Keratinocyte (primary cell): ENCODE measurements at regions not wholly inside any gene's neighbourhood (a gene's known extent, or its start where the extent isn't known, plus 50 kb on each side); places are given as distances from the start of the nearest gene placed in this dataset.

Experiments used
- DNase-seq: peaks from one replicate; pipeline ENCODE4 v3.0.0-alpha.2; 2011; ENCODE audit warnings: low read depth, missing footprints, low spot score
- FAIRE-seq: peaks from 2 replicates; lab custom pipeline; 2011; peaks lifted over from hg19 to GRCh38; lab: Jason Lieb, UNC
- H2AFZ ChIP-seq: 2 replicates; pipeline ENCODE4 v1.6.0; 2012; ENCODE audit warnings: low read length, control low read depth, inconsistent platforms; ENCODE audit not compliant: control insufficient read depth
- H3K27ac ChIP-seq: 2 replicates; pipeline ENCODE4 v1.5.1; 2011; ENCODE audit warnings: low read length; ENCODE audit not compliant: control insufficient read depth, insufficient read depth
- H3K27me3 ChIP-seq: 3 replicates; pipeline ENCODE4 v1.6.0; 2011; ENCODE audit warnings: low read length; ENCODE audit not compliant: control insufficient read depth, insufficient read depth; ENCODE audit errors: extremely low read depth
- H3K36me3 ChIP-seq, 2 experiments: 2 replicates in 1 of 2; 3 replicates in 1 of 2; pipeline ENCODE4 v1.5.1; 2011; ENCODE audit warnings: low read length in 2 of 2, mild to moderate bottlenecking in 1 of 2; ENCODE audit not compliant: control insufficient read depth in 2 of 2, insufficient read depth in 2 of 2; ENCODE audit errors: extremely low read depth in 1 of 2
- H3K4me1 ChIP-seq: 3 replicates; pipeline ENCODE4 v1.5.1; 2011; ENCODE audit warnings: low read length; ENCODE audit not compliant: control insufficient read depth, insufficient read depth; ENCODE audit errors: extremely low read depth
- H3K4me2 ChIP-seq: 3 replicates; pipeline ENCODE4 v1.6.0; 2011; ENCODE audit warnings: low read depth, low read length; ENCODE audit not compliant: control insufficient read depth, insufficient read depth; ENCODE audit errors: extremely low read depth
- H3K4me3 ChIP-seq, 3 experiments: fragments of 200-600 bp in 1 of 3; sonication (generic) in 1 of 3; 2 replicates in 2 of 3; 3 replicates in 1 of 3; pipeline ENCODE4 v1.5.1; 2011 to 2016; ENCODE audit warnings: low read length in 3 of 3, mild to moderate bottlenecking in 3 of 3, control low read depth in 2 of 3, inconsistent platforms in 1 of 3, low read depth in 1 of 3, mixed read lengths in 1 of 3, mixed run types in 1 of 3, moderate library complexity in 1 of 3; ENCODE audit not compliant: control insufficient read depth in 2 of 3, insufficient read depth in 2 of 3; ENCODE audit errors: extremely low read depth in 1 of 3
- H3K79me2 ChIP-seq: 2 replicates; pipeline ENCODE4 v1.6.0; 2012; ENCODE audit warnings: low read length; ENCODE audit not compliant: control insufficient read depth, insufficient read depth
- H3K9ac ChIP-seq: 3 replicates; pipeline ENCODE4 v1.6.0; 2011; ENCODE audit warnings: low read length; ENCODE audit not compliant: control insufficient read depth, insufficient read depth; ENCODE audit errors: extremely low read depth
- H3K9me1 ChIP-seq: 3 replicates; pipeline ENCODE4 v1.6.0; 2011; ENCODE audit warnings: low read length; ENCODE audit not compliant: control insufficient read depth, insufficient read depth; ENCODE audit errors: extremely low read depth
- H3K9me3 ChIP-seq: 2 replicates; pipeline ENCODE4 v1.5.1; 2012; ENCODE audit warnings: low read depth, low read length; ENCODE audit not compliant: control insufficient read depth
- H4K20me1 ChIP-seq: 3 replicates; pipeline ENCODE4 v1.6.0; 2011; ENCODE audit warnings: low read length; ENCODE audit not compliant: control insufficient read depth, insufficient read depth; ENCODE audit errors: extremely low read depth
- EZH2 ChIP-seq: IDR thresholded peaks from one replicate; pipeline ENCODE4 v1.6.1; 2012; ENCODE audit warnings: inconsistent platforms, mild to moderate bottlenecking, low read length, moderate library complexity
- dilution Hi-C: fragments of 300-500 bp; cut with MboI; formaldehyde crosslinking; loops from one replicate; pipeline ENCODE4 v1.7.0; 2020; ENCODE audit warnings: low sequenced_read_pairs; ENCODE audit not compliant: extremely low pct_ligation_motif_present
- TF ChIP-seq, protein P1 (sequence below), 3 experiments: IDR thresholded peaks in 1 of 3; conservative IDR thresholded peaks in 1 of 3; optimal IDR thresholded peaks in 1 of 3; 2 replicates in 2 of 3; 3 replicates in 1 of 3; pipeline versions ENCODE3 to v1.5.1; 2011; ENCODE audit warnings: low read length in 3 of 3, mild to moderate bottlenecking in 3 of 3, moderate library complexity in 2 of 3, control low read depth in 1 of 3, inconsistent platforms in 1 of 3; ENCODE audit not compliant: insufficient read depth in 2 of 3; ENCODE audit errors: extremely low read depth in 1 of 3

DNA sequence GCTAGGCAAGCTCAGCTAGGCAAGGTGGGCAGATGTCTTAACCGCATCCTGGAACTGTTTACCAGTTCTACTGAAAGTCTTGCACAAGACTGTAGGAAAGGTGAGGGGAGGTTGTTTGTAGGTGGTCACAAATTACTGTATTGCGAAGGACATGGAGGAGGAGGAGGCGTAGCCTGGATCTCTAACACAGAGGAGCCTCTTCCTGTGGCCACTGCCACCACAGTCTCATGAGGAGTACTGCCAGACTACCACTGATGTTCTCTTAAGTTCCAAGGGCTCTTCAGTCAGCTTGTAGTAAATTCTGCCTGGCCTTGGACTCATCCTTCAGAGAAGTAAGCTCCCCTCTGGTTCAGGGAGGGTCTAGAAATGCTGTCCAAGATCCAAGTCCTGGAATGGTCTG, 258.6 kb downstream of the FAT4 start:
- H2AFZ ChIP-seq, result no peak overlapping the region
- no peak overlapping the region for H3K9ac ChIP-seq
- H3K27me3 ChIP-seq, result no peaks in the 10 kb centered on the region
- H4K20me1 ChIP-seq, result no peaks in the 10 kb centered on the region
- H3K4me2 ChIP-seq, result no peak overlapping the region
- H3K9me3 ChIP-seq, result no peaks in the 10 kb centered on the region
- H3K36me3 ChIP-seq, result no peaks in the 10 kb centered on the region
- H3K9me1 ChIP-seq, result no peaks in the 10 kb centered on the region
- no peak overlapping the region for H3K27ac ChIP-seq
- DNase-seq (no peak), FAIRE-seq (no peak)
- TF ChIP-seq EZH2, result no peak
- TF ChIP-seq, protein P1, sequence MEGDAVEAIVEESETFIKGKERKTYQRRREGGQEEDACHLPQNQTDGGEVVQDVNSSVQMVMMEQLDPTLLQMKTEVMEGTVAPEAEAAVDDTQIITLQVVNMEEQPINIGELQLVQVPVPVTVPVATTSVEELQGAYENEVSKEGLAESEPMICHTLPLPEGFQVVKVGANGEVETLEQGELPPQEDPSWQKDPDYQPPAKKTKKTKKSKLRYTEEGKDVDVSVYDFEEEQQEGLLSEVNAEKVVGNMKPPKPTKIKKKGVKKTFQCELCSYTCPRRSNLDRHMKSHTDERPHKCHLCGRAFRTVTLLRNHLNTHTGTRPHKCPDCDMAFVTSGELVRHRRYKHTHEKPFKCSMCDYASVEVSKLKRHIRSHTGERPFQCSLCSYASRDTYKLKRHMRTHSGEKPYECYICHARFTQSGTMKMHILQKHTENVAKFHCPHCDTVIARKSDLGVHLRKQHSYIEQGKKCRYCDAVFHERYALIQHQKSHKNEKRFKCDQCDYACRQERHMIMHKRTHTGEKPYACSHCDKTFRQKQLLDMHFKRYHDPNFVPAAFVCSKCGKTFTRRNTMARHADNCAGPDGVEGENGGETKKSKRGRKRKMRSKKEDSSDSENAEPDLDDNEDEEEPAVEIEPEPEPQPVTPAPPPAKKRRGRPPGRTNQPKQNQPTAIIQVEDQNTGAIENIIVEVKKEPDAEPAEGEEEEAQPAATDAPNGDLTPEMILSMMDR (optimal IDR thresholded peaks at IDR 0.05 in 1 of 3, IDR thresholded peaks at IDR 0.05 in 1 of 3, conservative IDR thresholded peaks at IDR 0.05 in 1 of 3; ENCODE audit: extremely low read depth in 1 of 3, insufficient read depth in 2 of 3, low read length in 3 of 3), result no peak
- no peak overlapping the region for H3K4me3 ChIP-seq
- no peaks in the 10 kb centered on the region for H3K79me2 ChIP-seq
- no peaks in the 10 kb centered on the region for H3K4me1 ChIP-seq
- dilution Hi-C loops, result no loop called here

DNA sequence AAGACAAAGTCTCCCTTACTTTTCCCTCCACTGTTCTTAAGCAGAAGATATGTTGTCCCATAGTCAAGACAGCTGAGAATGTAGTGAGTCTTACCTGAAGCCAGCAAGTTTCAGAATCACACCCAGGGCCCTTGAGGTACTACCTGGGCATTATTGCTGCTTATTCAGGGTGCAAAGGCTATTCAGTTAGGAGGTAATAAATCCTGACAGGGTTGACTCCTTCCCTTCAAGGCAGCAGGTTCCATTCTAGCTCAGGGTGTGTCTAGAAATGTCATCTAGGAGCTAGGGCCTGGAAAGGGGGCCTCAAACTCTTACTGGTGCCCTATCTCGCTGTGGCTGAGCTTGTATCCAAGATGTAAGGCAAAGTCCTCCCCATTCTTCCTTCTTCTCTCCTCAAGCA, 259.0 kb downstream of the FAT4 start:
- no peak for FAIRE-seq
- Histone ChIP-seq H3K4me3 (no peak overlapping the region), H3K4me2 (no peak overlapping the region), H3K79me2 (no peaks in the 10 kb centered on the region), H3K9me1 (no peaks in the 10 kb centered on the region), H3K36me3 (no peaks in the 10 kb centered on the region), H3K4me1 (no peaks in the 10 kb centered on the region), H3K27me3 (no peaks in the 10 kb centered on the region), H3K9ac (no peak overlapping the region), H3K27ac (no peak overlapping the region), H3K9me3 (no peaks in the 10 kb centered on the region), H2AFZ (no peak overlapping the region), H4K20me1 (no peaks in the 10 kb centered on the region)
- dilution Hi-C loops, result no loop called here
- TF ChIP-seq EZH2, result no peak
- TF ChIP-seq, protein P1 (optimal IDR thresholded peaks at IDR 0.05 in 1 of 3, IDR thresholded peaks at IDR 0.05 in 1 of 3, conservative IDR thresholded peaks at IDR 0.05 in 1 of 3; ENCODE audit: extremely low read depth in 1 of 3, insufficient read depth in 2 of 3, low read length in 3 of 3), result no peak
- no peak for DNase-seq
